ENCODE measurements at regions not wholly inside any gene's neighbourhood (a gene's known extent, or its start where the extent isn't known, plus 50 kb on each side); places are given as distances from the start of the nearest gene placed in this dataset.

DNA sequence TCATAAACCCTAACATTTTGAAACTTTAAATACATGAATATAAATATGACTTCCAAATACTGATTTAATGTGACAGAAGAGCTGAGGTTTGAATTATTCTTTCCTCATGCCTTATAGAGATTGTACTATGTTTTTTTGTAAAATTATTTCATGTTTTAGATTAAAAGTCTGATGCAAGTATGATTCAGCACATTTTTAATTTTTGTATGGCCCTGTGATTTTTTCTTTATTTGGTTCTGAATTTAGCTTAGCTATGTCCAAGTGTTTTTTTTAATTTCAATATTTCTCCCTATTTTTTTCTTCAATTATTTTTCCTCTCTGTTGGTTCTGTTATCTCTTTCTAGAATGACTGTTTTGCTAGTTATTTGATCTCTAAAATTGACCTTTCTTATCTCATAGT lies 552.1 kb downstream of the XIRP2 start:
- DNase-seq (ENCODE audit: extremely low spot score), result no peak
- Histone ChIP-seq H3K36me3 (no peaks in the 10 kb centered on the region), H3K4me3 (no peak overlapping the region), H3K9me3 (no peaks in the 10 kb centered on the region), H3K4me1 (no peaks in the 10 kb centered on the region), H3K27me3 (no peaks in the 10 kb centered on the region), H3K27ac (replicated peaks in 1 of 4) (no peak overlapping the region)
- intact Hi-C loops (cut with DNase I), result no loop called here
- TF ChIP-seq, protein P1, sequence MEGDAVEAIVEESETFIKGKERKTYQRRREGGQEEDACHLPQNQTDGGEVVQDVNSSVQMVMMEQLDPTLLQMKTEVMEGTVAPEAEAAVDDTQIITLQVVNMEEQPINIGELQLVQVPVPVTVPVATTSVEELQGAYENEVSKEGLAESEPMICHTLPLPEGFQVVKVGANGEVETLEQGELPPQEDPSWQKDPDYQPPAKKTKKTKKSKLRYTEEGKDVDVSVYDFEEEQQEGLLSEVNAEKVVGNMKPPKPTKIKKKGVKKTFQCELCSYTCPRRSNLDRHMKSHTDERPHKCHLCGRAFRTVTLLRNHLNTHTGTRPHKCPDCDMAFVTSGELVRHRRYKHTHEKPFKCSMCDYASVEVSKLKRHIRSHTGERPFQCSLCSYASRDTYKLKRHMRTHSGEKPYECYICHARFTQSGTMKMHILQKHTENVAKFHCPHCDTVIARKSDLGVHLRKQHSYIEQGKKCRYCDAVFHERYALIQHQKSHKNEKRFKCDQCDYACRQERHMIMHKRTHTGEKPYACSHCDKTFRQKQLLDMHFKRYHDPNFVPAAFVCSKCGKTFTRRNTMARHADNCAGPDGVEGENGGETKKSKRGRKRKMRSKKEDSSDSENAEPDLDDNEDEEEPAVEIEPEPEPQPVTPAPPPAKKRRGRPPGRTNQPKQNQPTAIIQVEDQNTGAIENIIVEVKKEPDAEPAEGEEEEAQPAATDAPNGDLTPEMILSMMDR (IDR thresholded peaks at IDR 0.05), result no peak
- TF ChIP-seq POLR2AphosphoS5 (IDR thresholded peaks at IDR 0.05) (no peak), EP300 (IDR thresholded peaks at IDR 0.05) (no peak), POLR2A (IDR thresholded peaks at IDR 0.05; ENCODE audit: low read depth) (no peak)

DNA sequence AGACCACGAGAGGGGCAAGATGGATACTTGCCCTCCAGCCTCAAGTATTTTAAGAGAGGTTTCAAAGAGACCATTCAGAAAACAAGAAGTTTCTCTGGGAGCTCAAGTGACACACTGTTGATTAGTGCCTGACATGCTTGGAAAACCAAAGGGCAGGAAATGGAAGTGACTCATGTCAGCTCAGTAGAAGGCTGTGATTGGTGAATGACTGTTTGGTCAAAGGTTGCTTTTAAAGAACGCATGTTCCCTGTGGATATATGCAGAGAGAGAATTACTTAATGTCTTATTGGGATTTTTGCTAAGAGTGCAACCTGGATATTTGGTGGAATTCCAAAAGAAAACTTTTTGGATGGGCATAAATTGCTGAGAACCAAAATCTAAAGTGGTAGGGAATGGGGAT lies 549.9 kb downstream of the XIRP2 start:
- Histone ChIP-seq H3K9me3 (no peaks in the 10 kb centered on the region), H3K36me3 (no peaks in the 10 kb centered on the region), H3K27me3 (no peaks in the 10 kb centered on the region), H3K27ac (replicated peaks in 1 of 4) (no peak overlapping the region), H3K4me1 (no peaks in the 10 kb centered on the region), H3K4me3 (no peak overlapping the region)
- no peak for TF ChIP-seq POLR2A (IDR thresholded peaks at IDR 0.05; ENCODE audit: low read depth)
- TF ChIP-seq, protein P1 (IDR thresholded peaks at IDR 0.05), result no peak
- no peak for TF ChIP-seq EP300 (IDR thresholded peaks at IDR 0.05)
- TF ChIP-seq POLR2AphosphoS5 (IDR thresholded peaks at IDR 0.05), result no peak
- 60% methylated on average over 2 of the region's 2 CpGs for WGBS
- no peak for DNase-seq (ENCODE audit: extremely low spot score)
- intact Hi-C loops (cut with DNase I), result no loop called here

DNA sequence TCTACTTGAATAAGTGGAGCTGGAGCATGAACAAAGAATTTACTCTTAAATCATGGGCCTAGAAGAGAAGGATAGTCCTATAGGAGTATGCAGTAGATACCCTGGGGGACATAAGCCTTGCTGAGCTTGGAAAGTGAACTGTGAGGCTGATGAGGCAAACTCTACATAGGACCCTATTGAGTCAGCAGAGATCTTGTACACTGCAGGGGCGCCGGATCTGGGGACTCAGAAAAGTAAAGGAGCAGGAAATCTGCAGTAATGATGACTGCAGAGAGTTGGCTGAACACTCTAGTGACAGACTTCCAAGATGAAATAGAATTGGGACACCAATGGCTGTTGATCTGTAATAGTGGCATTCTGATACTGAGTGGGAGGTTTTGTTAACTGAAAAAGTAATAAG lies 543.7 kb downstream of the XIRP2 start:
- no peak for DNase-seq (ENCODE audit: extremely low spot score)
- WGBS, result 84% methylated on average over 2 of the region's 2 CpGs
- Histone ChIP-seq H3K9me3 (no peaks in the 10 kb centered on the region), H3K4me1 (no peaks in the 10 kb centered on the region), H3K36me3 (no peaks in the 10 kb centered on the region), H3K27ac (replicated peaks in 1 of 4) (no peak overlapping the region), H3K27me3 (no peaks in the 10 kb centered on the region), H3K4me3 (no peak overlapping the region)
- TF ChIP-seq POLR2A (IDR thresholded peaks at IDR 0.05; ENCODE audit: low read depth) (no peak), POLR2AphosphoS5 (IDR thresholded peaks at IDR 0.05) (no peak), EP300 (IDR thresholded peaks at IDR 0.05) (no peak)
- TF ChIP-seq, protein P1 (IDR thresholded peaks at IDR 0.05), result no peak
- intact Hi-C loops (cut with DNase I), result no loop called here

DNA sequence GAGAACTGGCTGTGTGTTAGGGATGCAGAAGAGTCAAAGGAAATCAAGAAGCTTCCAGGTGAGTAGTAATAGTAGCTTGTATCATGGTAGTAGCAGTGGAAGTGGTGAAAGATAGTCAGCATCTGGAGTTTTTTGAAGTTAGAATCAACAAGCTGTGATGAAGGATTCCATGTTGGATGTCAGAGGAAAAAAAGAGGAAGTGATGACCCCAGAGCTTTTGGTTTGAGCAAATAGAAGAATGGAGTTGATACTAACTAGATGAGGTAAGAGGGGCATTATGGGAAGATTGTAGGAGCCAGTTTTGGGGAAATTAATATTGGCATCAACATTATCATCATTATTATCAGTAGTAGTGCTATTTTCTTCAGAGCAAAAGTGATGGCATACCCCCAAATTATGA lies 542.2 kb downstream of the XIRP2 start:
- Histone ChIP-seq H3K27me3 (no peaks in the 10 kb centered on the region), H3K36me3 (no peaks in the 10 kb centered on the region), H3K4me1 (no peaks in the 10 kb centered on the region), H3K9me3 (no peaks in the 10 kb centered on the region), H3K4me3 (no peak overlapping the region), H3K27ac (replicated peaks in 1 of 4) (no peak overlapping the region)
- no peak for DNase-seq (ENCODE audit: extremely low spot score)
- intact Hi-C loops (cut with DNase I), result no loop called here
- TF ChIP-seq POLR2AphosphoS5 (IDR thresholded peaks at IDR 0.05), result no peak
- TF ChIP-seq POLR2A (IDR thresholded peaks at IDR 0.05; ENCODE audit: low read depth), result no peak
- no peak for TF ChIP-seq EP300 (IDR thresholded peaks at IDR 0.05)
- TF ChIP-seq, protein P1 (IDR thresholded peaks at IDR 0.05), result no peak

Measured in esophagus muscularis mucosa (tissue), 4 donors.